ENCODE measurements at regions not wholly inside any gene's neighbourhood (a gene's known extent, or its start where the extent isn't known, plus 50 kb on each side); places are given as distances from the start of the nearest gene placed in this dataset.

GRCh38 chr9:105087910-105088898 lies 156.2 kb upstream of the SLC44A1 start:
- H3K4me1 ChIP-seq (ENCODE audit: control insufficient read depth in 1 of 2, insufficient read depth in 2 of 2, low read length in 2 of 2) = no peaks in the 10 kb centered on the region
- no peak for DNase-seq
- H3K4me3 ChIP-seq (replicated peaks in 1 of 3; ENCODE audit: low read depth in 2 of 3, low read length in 3 of 3) = no peak overlapping the region
- Mint-ChIP-seq H3K9me3 (peaks cover 0 to 7% (median 0%) of the 10 kb centered on the region in 7 donors), H3K27me3 (ENCODE audit: low read depth in 3 of 3) (no peaks in the 10 kb centered on the region), H3K36me3 (no peaks in the 10 kb centered on the region), H3K4me3 (no peak overlapping the region), H3K4me1 (peaks cover 4% of the 10 kb centered on the region), H3K27ac (no peak overlapping the region)
- H2AFZ ChIP-seq (ENCODE audit: insufficient read depth, low read depth, low read length, poor library complexity, severe bottlenecking) = no peak overlapping the region
- no peak for TF ChIP-seq CTCF (IDR thresholded peaks at IDR 0.05)
- WGBS (ENCODE audit: insufficient coverage) = 100% methylated on average over 2 of the region's 4 CpGs
- intact Hi-C loops (cut with micrococcal nuclease) = no loop called here
- H3K27me3 ChIP-seq (ENCODE audit: control insufficient read depth in 2 of 2, insufficient read depth in 2 of 2, low read length in 2 of 2) = no peaks in the 10 kb centered on the region
- no peaks in the 10 kb centered on the region for H3K36me3 ChIP-seq (replicated peaks in 1 of 2; ENCODE audit: control insufficient read depth in 1 of 2, insufficient read depth in 2 of 2, low read length in 2 of 2)
- no peaks in the 10 kb centered on the region for H3K79me2 ChIP-seq (ENCODE audit: insufficient read depth, low read length)
- no peak overlapping the region for H3K4me2 ChIP-seq (replicated peaks; ENCODE audit: extremely low read depth, low read length, poor library complexity, severe bottlenecking)
- no peak overlapping the region for H3K27ac ChIP-seq (ENCODE audit: low read depth in 1 of 2, low read length in 2 of 2)
- no peaks in the 10 kb centered on the region for H4K20me1 ChIP-seq (ENCODE audit: insufficient read depth, low read length)
- peaks cover 0 to 4% of the 10 kb centered on the region in 2 donors for H3K9me3 ChIP-seq (replicated peaks in 1 of 2; ENCODE audit: control insufficient read depth in 1 of 2, insufficient read depth in 1 of 2, low read length in 2 of 2)
- H3K9ac ChIP-seq (ENCODE audit: insufficient read depth, low read length, poor library complexity, severe bottlenecking) = no peak overlapping the region

GRCh38 chr9:105089874-105090273 lies 154.6 kb upstream of the SLC44A1 start:
- H3K27me3 Mint-ChIP-seq (ENCODE audit: low read depth in 3 of 3) = no peaks in the 10 kb centered on the region
- peaks cover 0 to 7% (median 0%) of the 10 kb centered on the region in 7 donors for H3K9me3 Mint-ChIP-seq
- WGBS (ENCODE audit: insufficient coverage) = 88% methylated on average over 1 of the region's 5 CpGs
- H3K36me3 Mint-ChIP-seq = no peaks in the 10 kb centered on the region
- H3K27me3 ChIP-seq (ENCODE audit: control insufficient read depth in 2 of 2, insufficient read depth in 2 of 2, low read length in 2 of 2) = no peaks in the 10 kb centered on the region
- H3K36me3 ChIP-seq (replicated peaks in 1 of 2; ENCODE audit: control insufficient read depth in 1 of 2, insufficient read depth in 2 of 2, low read length in 2 of 2) = no peaks in the 10 kb centered on the region
- no peaks in the 10 kb centered on the region for H4K20me1 ChIP-seq (ENCODE audit: insufficient read depth, low read length)
- no peaks in the 10 kb centered on the region for H3K79me2 ChIP-seq (ENCODE audit: insufficient read depth, low read length)
- no peak overlapping the region for H3K27ac ChIP-seq (ENCODE audit: low read depth in 1 of 2, low read length in 2 of 2)
- peaks cover 0 to 4% of the 10 kb centered on the region in 2 donors for H3K9me3 ChIP-seq (replicated peaks in 1 of 2; ENCODE audit: control insufficient read depth in 1 of 2, insufficient read depth in 1 of 2, low read length in 2 of 2)
- no peak overlapping the region for H3K4me2 ChIP-seq (replicated peaks; ENCODE audit: extremely low read depth, low read length, poor library complexity, severe bottlenecking)
- intact Hi-C loops (cut with micrococcal nuclease) = no loop called here
- DNase-seq = no peak
- H3K4me1 Mint-ChIP-seq = peaks cover 4% of the 10 kb centered on the region
- no peaks in the 10 kb centered on the region for H3K4me1 ChIP-seq (ENCODE audit: control insufficient read depth in 1 of 2, insufficient read depth in 2 of 2, low read length in 2 of 2)
- H2AFZ ChIP-seq (ENCODE audit: insufficient read depth, low read depth, low read length, poor library complexity, severe bottlenecking) = no peak overlapping the region
- no peak overlapping the region for H3K9ac ChIP-seq (ENCODE audit: insufficient read depth, low read length, poor library complexity, severe bottlenecking)
- no peak overlapping the region for H3K4me3 ChIP-seq (replicated peaks in 1 of 3; ENCODE audit: low read depth in 2 of 3, low read length in 3 of 3)
- no peak for TF ChIP-seq CTCF (IDR thresholded peaks at IDR 0.05)
- H3K27ac Mint-ChIP-seq = no peak overlapping the region
- no peak overlapping the region for H3K4me3 Mint-ChIP-seq

Data from CD14-positive monocyte (primary cell).